Ishikawa (cell line): ENCODE measurements at regions not wholly inside any gene's neighbourhood (a gene's known extent, or its start where the extent isn't known, plus 50 kb on each side); places are given as distances from the start of the nearest gene placed in this dataset.

Experiments used
- CEBPB ChIP-seq: IDR thresholded peaks from 2 replicates; pipeline ENCODE4 v1.6.1; 2012
- CREB1 ChIP-seq: IDR thresholded peaks from 2 replicates; pipeline ENCODE4 v1.6.1; 2012; ENCODE audit warnings: low read depth
- EGR1 ChIP-seq: IDR thresholded peaks from 2 replicates; pipeline ENCODE4 v1.6.1; 2012
- EP300 ChIP-seq: IDR thresholded peaks from 2 replicates; pipeline ENCODE4 v1.6.1; 2012; ENCODE audit warnings: borderline replicate concordance
- FOXM1 ChIP-seq: IDR thresholded peaks from 2 replicates; pipeline ENCODE4 v1.6.1; 2012; ENCODE audit warnings: low read depth, borderline replicate concordance
- MAX ChIP-seq: IDR thresholded peaks from 2 replicates; pipeline ENCODE4 v1.6.1; 2012
- NFIC ChIP-seq: IDR thresholded peaks from 2 replicates; pipeline ENCODE4 v1.6.1; 2012
- RAD21 ChIP-seq: IDR thresholded peaks from 2 replicates; pipeline ENCODE4 v1.6.1; 2012; ENCODE audit warnings: low read depth
- REST ChIP-seq: IDR thresholded peaks from 2 replicates; pipeline ENCODE4 v1.6.1; 2012; ENCODE audit warnings: low read depth, mild to moderate bottlenecking
- TAF1 ChIP-seq: IDR thresholded peaks from 2 replicates; pipeline ENCODE4 v1.6.1; 2012; ENCODE audit warnings: low read depth, mild to moderate bottlenecking
- TCF12 ChIP-seq: IDR thresholded peaks from 2 replicates; pipeline ENCODE4 v1.6.1; 2012; ENCODE audit warnings: low read depth
- TEAD4 ChIP-seq: IDR thresholded peaks from 2 replicates; pipeline ENCODE4 v1.6.1; 2012
- USF1 ChIP-seq: IDR thresholded peaks from 2 replicates; pipeline ENCODE4 v1.6.1; 2012
- YY1 ChIP-seq: IDR thresholded peaks from 2 replicates; pipeline ENCODE4 v1.6.1; 2012; ENCODE audit warnings: low read depth
- ZBTB7A ChIP-seq: IDR thresholded peaks from 2 replicates; pipeline ENCODE4 v1.6.1; 2012; ENCODE audit warnings: low read depth

- no peak for TF ChIP-seq YY1
- TF ChIP-seq TEAD4, result no peak
- no peak for TF ChIP-seq EGR1
These were observed 167.2 kb upstream of the ATP1B1 start for GRCh38 chr1:168939110-168939946.

- TF ChIP-seq CEBPB, result no peak
- no peak for TF ChIP-seq NFIC
- TF ChIP-seq TCF12, result no peak
- TF ChIP-seq TAF1, result no peak
These were observed 166.6 kb upstream of the ATP1B1 start for GRCh38 chr1:168939947-168940223.

GRCh38 chr1:168941640-168942039 lies 164.8 kb upstream of the ATP1B1 start:
- TF ChIP-seq TEAD4 (no peak), TCF12 (no peak), REST (no peak), NFIC (no peak), FOXM1 (no peak), CEBPB (no peak), CREB1 (no peak), TAF1 (no peak), EP300 (no peak), MAX (no peak), YY1 (no peak)

GRCh38 chr1:168942165-168942564 lies 164.3 kb upstream of the ATP1B1 start:
- TF ChIP-seq NFIC, result no peak
- no peak for TF ChIP-seq FOXM1
- TF ChIP-seq USF1, result no peak
- no peak for TF ChIP-seq TEAD4
- no peak for TF ChIP-seq REST

- no peak for TF ChIP-seq CEBPB
- no peak for TF ChIP-seq ZBTB7A
- TF ChIP-seq RAD21, result no peak
- TF ChIP-seq TEAD4, result no peak
- no peak for TF ChIP-seq EP300
- no peak for TF ChIP-seq FOXM1
- no peak for TF ChIP-seq NFIC
- no peak for TF ChIP-seq YY1
- TF ChIP-seq CREB1, result no peak
- no peak for TF ChIP-seq TAF1
- TF ChIP-seq REST, result no peak
- no peak for TF ChIP-seq TCF12
- TF ChIP-seq MAX, result no peak
- TF ChIP-seq USF1, result no peak
- no peak for TF ChIP-seq EGR1
These were observed 160.6 kb upstream of the ATP1B1 start for GRCh38 chr1:168945870-168946269.
